HEK293 (cell line): ENCODE measurements at regions not wholly inside any gene's neighbourhood (a gene's known extent, or its start where the extent isn't known, plus 50 kb on each side); places are given as distances from the start of the nearest gene placed in this dataset.

Source experiments
- CTCF ChIA-PET: fragments of 350-600 bp; formaldehyde crosslinking; extraction: SDS; loops from one replicate; lab custom pipeline; 2021; ENCODE audit warnings: antibody characterized with exemption; lab: Yijun Ruan, JAX
- POLR2A ChIA-PET: fragments of 300-600 bp; formaldehyde crosslinking; extraction: SDS; loops from one replicate; lab custom pipeline; 2020; ENCODE audit warnings: antibody characterized with exemption, inconsistent platforms; lab: Yijun Ruan, JAX
- H3K27ac ChIP-seq: fragments of 200-500 bp; sonication (Bioruptor generic); 2 replicates; pipeline ENCODE4 v1.5.1; 2014; ENCODE audit warnings: low read depth, low read length, control low read depth, inconsistent platforms; ENCODE audit errors: extremely low read depth
- H3K36me3 ChIP-seq, 2 experiments: fragments of 200-500 bp in 1 of 2; sonication (Bioruptor generic) in 1 of 2; 1 replicate in 1 of 2; 2 replicates in 1 of 2; pipeline ENCODE4 v1.5.1; 2014 to 2017; ENCODE audit warnings: inconsistent platforms in 2 of 2, low read length in 2 of 2; ENCODE audit not compliant: control insufficient read depth in 2 of 2, insufficient read depth in 1 of 2
- H3K4me1 ChIP-seq: fragments of 200-500 bp; sonication (Bioruptor generic); 2 replicates; pipeline ENCODE4 v1.5.1; 2014; ENCODE audit warnings: mild to moderate bottlenecking, low read length, inconsistent platforms; ENCODE audit not compliant: control insufficient read depth, insufficient read depth
- H3K4me3 ChIP-seq: 2 replicates; pipeline ENCODE4 v1.5.1; 2011; ENCODE audit warnings: low read depth, mild to moderate bottlenecking, control low read depth, low read length, moderate library complexity
- H3K9me3 ChIP-seq: fragments of 200-500 bp; sonication (Bioruptor generic); 2 replicates; pipeline ENCODE4 v1.5.1; 2014; ENCODE audit warnings: low read depth, low read length, inconsistent platforms; ENCODE audit not compliant: control insufficient read depth, insufficient read depth
- AEBP2 ChIP-seq: fragments of 450-650 bp; formaldehyde crosslinking; IDR thresholded peaks from 2 replicates; pipeline ENCODE4 v1.5.1; 2016; ENCODE audit warnings: missing biosample characterization, missing genetic modification characterization, borderline replicate concordance
- GFI1B ChIP-seq: fragments of 450-650 bp; formaldehyde crosslinking; IDR thresholded peaks from 2 replicates; pipeline ENCODE4 v1.5.1; 2016; ENCODE audit warnings: missing biosample characterization, missing genetic modification characterization
- KLF9 ChIP-seq: fragments of 450-650 bp; formaldehyde crosslinking; IDR thresholded peaks from 2 replicates; pipeline ENCODE4 v1.5.1; 2016; ENCODE audit warnings: missing biosample characterization, missing genetic modification characterization, low read depth
- REST ChIP-seq: fragments of 450-650 bp; formaldehyde crosslinking; IDR thresholded peaks from 2 replicates; pipeline ENCODE4 v1.5.1; 2016; ENCODE audit warnings: missing biosample characterization, missing genetic modification characterization
- SCRT2 ChIP-seq: fragments of 450-650 bp; formaldehyde crosslinking; IDR thresholded peaks from 2 replicates; pipeline ENCODE4 v1.5.1; 2016; ENCODE audit warnings: missing biosample characterization, missing genetic modification characterization
- SP3 ChIP-seq: fragments of 450-650 bp; formaldehyde crosslinking; IDR thresholded peaks from 2 replicates; pipeline ENCODE4 v1.5.1; 2016; ENCODE audit warnings: missing biosample characterization, missing genetic modification characterization
- SP7 ChIP-seq: fragments of 450-650 bp; formaldehyde crosslinking; IDR thresholded peaks from 2 replicates; pipeline ENCODE4 v1.5.1; 2016; ENCODE audit warnings: missing biosample characterization, missing genetic modification characterization
- YY1 ChIP-seq: fragments of 450-650 bp; formaldehyde crosslinking; IDR thresholded peaks from 2 replicates; pipeline ENCODE4 v1.5.1; 2018; ENCODE audit warnings: missing biosample characterization, missing genetic modification characterization
- ZBTB17 ChIP-seq: fragments of 450-650 bp; formaldehyde crosslinking; IDR thresholded peaks from 2 replicates; pipeline ENCODE4 v1.5.1; 2016; ENCODE audit warnings: missing biosample characterization, missing genetic modification characterization
- ZFP37 ChIP-seq: fragments of 450-650 bp; formaldehyde crosslinking; IDR thresholded peaks from 2 replicates; pipeline ENCODE4 v1.5.1; 2016; ENCODE audit warnings: missing biosample characterization, missing genetic modification characterization
- ZNF10 ChIP-seq: fragments of 450-650 bp; formaldehyde crosslinking; IDR thresholded peaks from 2 replicates; pipeline ENCODE4 v1.5.1; 2017; ENCODE audit warnings: missing biosample characterization, missing genetic modification characterization
- ZNF157 ChIP-seq: fragments of 450-650 bp; formaldehyde crosslinking; IDR thresholded peaks from 2 replicates; pipeline ENCODE4 v1.5.1; 2016; ENCODE audit warnings: missing biosample characterization, missing genetic modification characterization
- ZNF174 ChIP-seq: fragments of 450-650 bp; formaldehyde crosslinking; IDR thresholded peaks from 2 replicates; pipeline ENCODE4 v1.5.0; 2017; ENCODE audit warnings: missing biosample characterization, mild to moderate bottlenecking, missing genetic modification characterization
- ZNF221 ChIP-seq: fragments of 450-650 bp; formaldehyde crosslinking; IDR thresholded peaks from 2 replicates; pipeline ENCODE4 v1.5.1; 2017; ENCODE audit warnings: missing biosample characterization, missing genetic modification characterization, borderline replicate concordance
- ZNF292 ChIP-seq: fragments of 450-650 bp; formaldehyde crosslinking; IDR thresholded peaks from 2 replicates; pipeline ENCODE4 v1.5.1; 2016; ENCODE audit warnings: low read depth, missing biosample characterization, missing genetic modification characterization, borderline replicate concordance
- ZNF311 ChIP-seq: fragments of 450-650 bp; formaldehyde crosslinking; IDR thresholded peaks from 2 replicates; pipeline ENCODE4 v1.5.1; 2017; ENCODE audit warnings: missing biosample characterization, missing genetic modification characterization, borderline replicate concordance
- ZNF37A ChIP-seq: fragments of 450-650 bp; IDR thresholded peaks from 2 replicates; pipeline ENCODE4 v1.5.1; 2018; ENCODE audit warnings: missing biosample characterization, missing genetic modification characterization
- ZNF510 ChIP-seq: fragments of 450-650 bp; formaldehyde crosslinking; IDR thresholded peaks from 2 replicates; pipeline ENCODE4 v1.5.1; 2018; ENCODE audit warnings: mild to moderate bottlenecking, missing genetic modification characterization, missing biosample characterization; ENCODE audit not compliant: insufficient replicate concordance
- ZNF514 ChIP-seq: fragments of 450-650 bp; formaldehyde crosslinking; IDR thresholded peaks from 2 replicates; pipeline ENCODE4 v1.5.1; 2016; ENCODE audit warnings: missing biosample characterization, missing genetic modification characterization
- ZNF548 ChIP-seq: fragments of 450-650 bp; formaldehyde crosslinking; IDR thresholded peaks from 2 replicates; pipeline ENCODE4 v1.5.1; 2016; ENCODE audit warnings: missing biosample characterization, missing genetic modification characterization
- ZNF555 ChIP-seq: fragments of 450-650 bp; formaldehyde crosslinking; conservative IDR thresholded peaks from 2 replicates; pipeline ENCODE4 v1.5.1; 2017; ENCODE audit warnings: missing biosample characterization, mild to moderate bottlenecking, missing genetic modification characterization, inconsistent platforms
- ZNF580 ChIP-seq: fragments of 450-650 bp; formaldehyde crosslinking; IDR thresholded peaks from 2 replicates; pipeline ENCODE4 v1.5.1; 2016; ENCODE audit warnings: missing biosample characterization, missing genetic modification characterization
- ZNF585B ChIP-seq: fragments of 450-650 bp; formaldehyde crosslinking; IDR thresholded peaks from 2 replicates; pipeline ENCODE4 v1.5.1; 2016; ENCODE audit warnings: missing biosample characterization, missing genetic modification characterization
- ZNF639 ChIP-seq: fragments of 450-650 bp; formaldehyde crosslinking; IDR thresholded peaks from 2 replicates; pipeline ENCODE4 v1.5.1; 2016; ENCODE audit warnings: missing biosample characterization, missing genetic modification characterization
- ZNF645 ChIP-seq: fragments of 450-650 bp; formaldehyde crosslinking; IDR thresholded peaks from 2 replicates; pipeline ENCODE4; 2016; ENCODE audit warnings: missing biosample characterization, missing genetic modification characterization
- ZNF664 ChIP-seq: fragments of 450-650 bp; formaldehyde crosslinking; IDR thresholded peaks from 2 replicates; pipeline ENCODE4 v1.5.1; 2016; ENCODE audit warnings: missing biosample characterization, missing genetic modification characterization
- ZNF704 ChIP-seq: fragments of 450-650 bp; formaldehyde crosslinking; IDR thresholded peaks from 2 replicates; pipeline ENCODE4 v1.5.1; 2016; ENCODE audit warnings: missing biosample characterization, missing genetic modification characterization
- ZNF76 ChIP-seq: fragments of 450-650 bp; formaldehyde crosslinking; IDR thresholded peaks from 2 replicates; pipeline ENCODE4; 2016; ENCODE audit warnings: low read depth, missing biosample characterization, missing genetic modification characterization, borderline replicate concordance
- ZNF791 ChIP-seq: fragments of 450-650 bp; formaldehyde crosslinking; IDR thresholded peaks from 2 replicates; pipeline ENCODE4 v1.5.1; 2016; ENCODE audit warnings: missing biosample characterization, missing genetic modification characterization

- no peaks in the 10 kb centered on the region for H3K36me3 ChIP-seq
- H3K4me3 ChIP-seq, result no peak overlapping the region
- TF ChIP-seq REST (tag by site-specific recombination), result no peak
- TF ChIP-seq ZNF645 (tag by site-specific recombination), result no peak
- no peak for TF ChIP-seq ZFP37
- TF ChIP-seq ZNF76 (tag by site-specific recombination), result no peak
- no peak for TF ChIP-seq SCRT2 (tag by site-specific recombination)
- TF ChIP-seq ZNF514, result no peak
- TF ChIP-seq ZNF704 (tag by site-specific recombination), result no peak
- no peak for TF ChIP-seq YY1 (tag by site-specific recombination)
- no peak for TF ChIP-seq ZNF548 (tag by site-specific recombination)
- no peak for TF ChIP-seq ZNF580 (tag by site-specific recombination)
- TF ChIP-seq ZNF157 (tag by site-specific recombination), result no peak
- TF ChIP-seq ZNF37A (tag by site-specific recombination), result no peak
- TF ChIP-seq ZNF664 (tag by site-specific recombination), result no peak
- no peak for TF ChIP-seq SP7
- no peak for TF ChIP-seq ZNF585B (tag by site-specific recombination)
- no peak for TF ChIP-seq AEBP2 (tag by site-specific recombination)
- no peak for TF ChIP-seq GFI1B
- no peak for TF ChIP-seq SP3 (tag by site-specific recombination)
- no peak for TF ChIP-seq ZNF791
- no peak for TF ChIP-seq ZNF311 (tag by site-specific recombination)
- TF ChIP-seq, all 188 proteins: peak for 0
- CTCF ChIA-PET, result no interaction called here
- H3K27ac ChIP-seq, result no peak overlapping the region
- H3K4me1 ChIP-seq, result no peaks in the 10 kb centered on the region
- H3K9me3 ChIP-seq, result no peaks in the 10 kb centered on the region
- POLR2A ChIA-PET, result no interaction called here
Measured at GRCh38 chr2:41432459-41432858, 615.4 kb upstream of the PKDCC start.

GRCh38 chr2:41434991-41435390 is 612.8 kb upstream of the PKDCC start:
- Histone ChIP-seq H3K36me3 (no peaks in the 10 kb centered on the region), H3K4me1 (no peaks in the 10 kb centered on the region), H3K27ac (no peak overlapping the region), H3K9me3 (no peaks in the 10 kb centered on the region), H3K4me3 (no peak overlapping the region)
- ChIA-PET CTCF (no interaction called here), POLR2A (no interaction called here)
- TF ChIP-seq KLF9 (no peak), ZNF76 (tag by site-specific recombination) (no peak), ZNF639 (tag by site-specific recombination) (no peak), ZNF174 (tag by site-specific recombination) (no peak), ZBTB17 (tag by site-specific recombination) (no peak), ZNF311 (tag by site-specific recombination) (no peak), SCRT2 (tag by site-specific recombination) (no peak), ZNF510 (tag by site-specific recombination) (no peak), ZNF555 (tag by site-specific recombination) (no peak), ZNF292 (tag by site-specific recombination) (no peak), ZNF10 (tag by site-specific recombination) (no peak), ZFP37 (no peak), ZNF221 (tag by site-specific recombination) (no peak)
